Fibroblast of upper back skin (primary cell): ENCODE measurements at regions not wholly inside any gene's neighbourhood (a gene's known extent, or its start where the extent isn't known, plus 50 kb on each side); places are given as distances from the start of the nearest gene placed in this dataset.
"Not testable (repeated sequence)": the region's sequence is repeated elsewhere in the genome, so short reads cannot be mapped to it uniquely, and the experiment has no call there.

Experiments used
- DNase-seq: peaks from one replicate; pipeline ENCODE4 v3.0.0-alpha.2; 2013

GRCh38 chrX:122224137-122224536 lies 959.9 kb upstream of the GRIA3 start:
- peak; percentile 34 for DNase-seq

- DNase-seq: peak; percentile 54
Measured at GRCh38 chrX:122238801-122239200, 945.3 kb upstream of the GRIA3 start.

GRCh38 chrX:122241959-122242358 lies 942.1 kb upstream of the GRIA3 start:
- DNase-seq: no peak

GRCh38 chrX:122244080-122244479 lies 940.0 kb upstream of the GRIA3 start:
- DNase-seq: no peak

- no peak for DNase-seq
Measured at GRCh38 chrX:122245175-122245574, 938.9 kb upstream of the GRIA3 start.

- no peak for DNase-seq
Measured at GRCh38 chrX:122245943-122246342, 938.1 kb upstream of the GRIA3 start.

GRCh38 chrX:122246937-122247336 lies 937.1 kb upstream of the GRIA3 start:
- DNase-seq: no peak

- DNase-seq: peak; percentile 63
Measured at GRCh38 chrX:122248681-122249080, 935.4 kb upstream of the GRIA3 start.

GRCh38 chrX:122252454-122252853 lies 931.6 kb upstream of the GRIA3 start:
- DNase-seq: no peak

- no peak for DNase-seq
Measured at GRCh38 chrX:122268353-122268752, 915.7 kb upstream of the GRIA3 start.

GRCh38 chrX:122269243-122269781 lies 914.8 kb upstream of the GRIA3 start:
- DNase-seq: peak; percentile 56

- no peak for DNase-seq
Measured at GRCh38 chrX:122270809-122271494, 913.1 kb upstream of the GRIA3 start.

- DNase-seq: no peak
Measured at GRCh38 chrX:122272011-122272410, 912.1 kb upstream of the GRIA3 start.

GRCh38 chrX:122279746-122280145 lies 904.3 kb upstream of the GRIA3 start:
- DNase-seq: no peak

GRCh38 chrX:122299822-122300221 lies 884.3 kb upstream of the GRIA3 start:
- DNase-seq: not testable (repeated sequence)

GRCh38 chrX:122301491-122301890 lies 882.6 kb upstream of the GRIA3 start:
- no peak for DNase-seq

GRCh38 chrX:122303761-122304160 lies 880.3 kb upstream of the GRIA3 start:
- DNase-seq: no peak

GRCh38 chrX:122344816-122345215 lies 839.3 kb upstream of the GRIA3 start:
- DNase-seq: no peak

GRCh38 chrX:122363112-122363795 lies 820.8 kb upstream of the GRIA3 start:
- no peak for DNase-seq

GRCh38 chrX:122375533-122375932 lies 808.5 kb upstream of the GRIA3 start:
- not testable (repeated sequence) for DNase-seq

- DNase-seq: no peak
Measured at GRCh38 chrX:122389005-122389404, 795.1 kb upstream of the GRIA3 start.

GRCh38 chrX:122418758-122419157 lies 765.3 kb upstream of the GRIA3 start:
- no peak for DNase-seq

- DNase-seq: no peak
Measured at GRCh38 chrX:122421434-122422121, 762.5 kb upstream of the GRIA3 start.

GRCh38 chrX:122422547-122422946 lies 761.5 kb upstream of the GRIA3 start:
- no peak for DNase-seq
